Testis (tissue), 2 donors: ENCODE measurements at regions not wholly inside any gene's neighbourhood (a gene's known extent, or its start where the extent isn't known, plus 50 kb on each side); places are given as distances from the start of the nearest gene placed in this dataset.

ENCODE experiments used
- CTCF ChIP-seq, 3 experiments: fragments of 450-650 bp in 2 of 3; fragments of 200-600 bp in 1 of 3; sonication (generic) in 1 of 3; IDR thresholded peaks; one replicate each; pipeline ENCODE4 v1.5.1; 2016 to 2019; ENCODE audit warnings: antibody characterized with exemption in 3 of 3, mild to moderate bottlenecking in 2 of 3, moderate library complexity in 1 of 3
- POLR2A ChIP-seq: fragments of 450-650 bp; IDR thresholded peaks from one replicate; pipeline ENCODE4 v1.6.1; 2017; ENCODE audit warnings: antibody characterized with exemption, mild to moderate bottlenecking, moderate library complexity

DNA sequence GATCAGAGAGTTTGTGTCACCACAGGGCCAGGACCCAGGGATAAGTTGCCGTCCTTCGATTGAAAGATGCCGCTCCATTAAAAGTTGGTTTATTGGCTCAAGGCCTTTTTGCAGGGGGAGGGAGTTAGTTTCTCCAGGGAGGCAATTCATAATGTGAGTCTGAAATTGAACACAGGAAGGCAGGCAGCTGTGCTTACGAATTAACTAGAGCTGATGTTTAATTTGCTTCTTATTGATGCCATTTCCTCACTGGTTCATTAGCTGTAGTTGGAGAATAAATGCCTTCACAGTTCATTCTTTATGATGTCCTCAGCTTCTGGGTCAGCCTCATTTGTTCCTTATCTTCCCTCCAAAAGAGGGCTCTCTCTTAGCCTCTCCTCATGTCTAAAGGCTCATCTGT, 113.2 kb upstream of the PTPRT start:
- TF ChIP-seq CTCF (IDR thresholded peaks at IDR 0.05): no peak
- no peak for TF ChIP-seq POLR2A
